Stimulated activated CD4-positive, alpha-beta T cell treated with anti-CD3 and anti-CD28 coated beads, Interleukin-12 subunit alpha, Interleukin-12 subunit beta, amount 100 ng/mL, for 48 hours (primary cell): ENCODE measurements at regions not wholly inside any gene's neighbourhood (a gene's known extent, or its start where the extent isn't known, plus 50 kb on each side); places are given as distances from the start of the nearest gene placed in this dataset.

Experiments
- DNase-seq, 3 donors: peaks; one replicate each; pipeline ENCODE4 v3.0.0-alpha.2; 2020; ENCODE audit warnings: low read depth in 2 of 3, low spot score in 1 of 3

DNA sequence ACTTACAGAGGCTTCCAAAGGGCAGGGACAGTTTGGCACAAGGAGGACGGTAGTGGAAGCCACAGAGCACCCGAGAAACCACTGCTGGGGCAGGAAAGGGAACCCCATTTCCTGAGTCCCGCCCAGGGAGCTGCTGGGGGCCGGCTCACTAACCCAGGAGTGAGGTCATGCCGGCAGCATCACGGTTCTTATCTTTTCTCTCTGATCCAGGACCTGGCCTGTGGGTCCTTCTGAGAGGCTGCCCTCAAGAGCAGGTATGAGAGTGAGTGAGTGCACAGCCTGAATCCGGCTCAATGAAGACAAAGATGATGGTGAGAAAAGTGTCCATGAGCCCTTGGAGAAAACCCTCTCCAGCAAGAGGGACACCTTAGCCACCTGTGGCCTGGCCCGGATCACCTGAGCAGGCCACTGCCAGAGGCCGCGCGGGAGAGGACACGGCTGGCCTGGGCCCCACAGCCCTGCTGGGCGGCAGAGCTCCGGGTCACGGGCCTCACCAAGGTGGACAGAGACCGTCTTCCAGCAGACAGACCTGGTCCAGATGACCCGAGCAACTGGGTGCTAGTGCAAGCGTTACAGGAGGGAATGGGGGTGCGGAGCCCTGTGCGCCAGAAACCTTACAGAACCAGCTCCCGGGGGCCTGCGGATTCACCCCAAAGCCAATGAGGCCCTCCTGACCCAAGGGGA, 94.9 kb downstream of the RIPK4 start:
- DNase-seq = no peak

DNA sequence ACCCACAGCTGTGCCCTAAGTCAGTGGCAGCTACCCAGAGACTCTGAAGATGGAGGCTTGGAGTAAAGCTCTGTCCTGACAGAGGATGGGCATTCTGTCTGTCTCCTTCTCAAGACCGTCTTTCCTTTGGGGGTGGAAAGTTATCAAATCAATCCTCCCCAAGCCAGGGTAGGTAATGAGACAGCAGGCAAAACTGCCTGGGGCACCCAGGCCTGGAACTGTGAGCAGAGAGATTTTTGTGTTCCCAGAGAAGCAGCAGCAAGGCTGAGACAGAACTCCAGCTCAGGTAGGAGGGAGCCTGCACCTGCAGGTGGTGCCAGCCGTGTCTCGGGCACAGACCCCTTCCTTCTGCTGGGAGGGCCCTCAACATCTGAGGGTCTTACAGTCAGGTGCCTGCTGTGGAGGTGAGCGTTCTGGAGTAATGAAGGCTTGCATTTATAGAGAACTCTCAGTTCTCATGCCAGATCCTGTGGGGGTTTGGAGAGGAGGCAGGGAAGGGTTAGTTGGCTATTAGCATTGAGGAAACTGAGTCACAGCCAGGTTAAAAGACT, 95.6 kb downstream of the RIPK4 start:
- DNase-seq = no peak

DNA sequence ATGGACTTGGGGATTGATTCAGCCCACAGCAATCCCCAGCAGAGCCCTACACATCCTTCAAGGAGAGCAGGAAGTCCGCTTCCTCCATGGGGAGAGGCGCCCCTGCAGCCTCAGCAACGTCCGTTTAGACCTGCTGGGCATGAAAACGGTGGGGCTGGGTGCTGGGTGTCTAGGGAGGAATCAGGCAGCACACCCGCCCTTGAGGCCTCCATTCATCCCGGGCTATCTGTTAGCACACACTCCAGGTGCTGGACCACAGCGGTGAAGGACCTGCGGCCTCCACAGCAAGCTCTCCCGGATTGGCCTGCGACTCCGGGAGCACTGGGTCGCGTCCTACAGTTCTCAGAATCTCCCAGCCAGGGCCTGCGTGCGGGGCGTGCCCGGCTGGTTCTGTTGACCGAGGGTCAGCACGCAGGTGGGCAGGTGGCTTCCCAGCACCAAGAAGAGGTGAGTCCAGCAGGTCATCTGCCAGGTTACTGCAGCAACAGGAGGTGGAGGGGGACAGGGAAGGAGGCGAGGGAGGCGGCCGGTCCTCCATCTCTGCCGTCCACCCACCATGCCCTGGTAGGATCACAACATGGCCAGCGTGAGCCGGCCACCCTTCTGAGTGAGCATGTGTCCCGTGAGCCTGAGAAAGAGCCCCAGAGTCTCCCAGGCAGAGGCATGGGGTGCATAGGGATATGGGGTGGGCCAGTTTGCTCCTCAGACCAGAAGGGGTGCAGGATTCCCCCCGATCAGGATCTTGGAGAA, 96.6 kb downstream of the RIPK4 start:
- no peak for DNase-seq

DNA sequence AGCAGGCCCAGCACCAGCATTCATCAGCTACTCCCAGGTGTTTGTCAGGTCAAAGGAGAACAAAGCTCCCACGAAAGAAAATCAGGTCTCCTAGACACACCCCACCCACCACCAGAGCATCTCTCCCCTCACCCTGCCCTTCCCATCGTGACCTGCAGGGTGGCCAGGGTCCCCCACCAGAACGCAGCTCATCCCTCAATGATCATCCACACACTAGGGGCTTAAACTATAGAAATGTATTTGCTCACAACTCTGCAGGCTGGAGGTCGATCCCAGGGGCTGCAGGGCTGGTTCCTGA, 97.4 kb downstream of the RIPK4 start:
- no peak for DNase-seq

DNA sequence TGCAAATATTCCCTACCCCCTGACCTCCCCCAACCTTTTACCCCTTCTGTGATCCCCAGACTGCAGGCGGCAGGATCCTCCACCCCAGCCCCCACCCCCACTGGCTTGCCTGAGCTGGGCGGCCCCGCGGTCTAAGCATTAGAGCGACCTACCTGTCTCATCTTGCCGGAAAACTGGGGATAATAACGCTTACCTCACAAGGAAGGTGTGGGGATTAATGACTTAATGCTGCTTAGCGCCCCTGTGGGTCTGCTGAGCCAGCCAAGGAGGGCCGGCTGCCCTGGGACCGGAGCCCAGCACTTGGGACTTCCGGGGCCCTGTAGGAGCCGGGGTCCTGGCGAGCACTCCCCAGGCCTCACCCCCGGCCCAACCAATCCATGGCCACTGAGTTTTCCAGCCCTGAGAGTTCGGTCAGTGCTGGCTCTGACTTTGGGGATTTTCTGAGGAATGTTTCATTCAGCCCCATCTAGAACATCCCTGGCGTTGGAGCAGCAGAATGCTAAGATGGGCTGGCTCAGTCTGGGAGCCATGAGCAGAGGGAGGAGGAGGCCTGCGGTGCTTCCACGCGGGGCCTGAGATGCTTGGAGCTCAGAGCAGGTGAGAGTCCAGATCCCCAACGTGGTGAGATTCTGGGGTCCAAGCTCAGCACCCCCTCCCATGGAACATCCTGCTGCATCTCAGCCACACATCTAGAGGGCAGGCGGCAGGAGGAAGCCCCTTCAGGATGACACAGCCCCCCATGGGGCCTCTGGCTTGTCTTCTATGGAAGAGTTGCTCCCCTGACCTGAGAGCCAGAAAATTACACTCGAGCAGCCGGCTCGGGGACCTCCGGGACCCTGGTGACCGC, 97.9 kb downstream of the RIPK4 start:
- no peak for DNase-seq

DNA sequence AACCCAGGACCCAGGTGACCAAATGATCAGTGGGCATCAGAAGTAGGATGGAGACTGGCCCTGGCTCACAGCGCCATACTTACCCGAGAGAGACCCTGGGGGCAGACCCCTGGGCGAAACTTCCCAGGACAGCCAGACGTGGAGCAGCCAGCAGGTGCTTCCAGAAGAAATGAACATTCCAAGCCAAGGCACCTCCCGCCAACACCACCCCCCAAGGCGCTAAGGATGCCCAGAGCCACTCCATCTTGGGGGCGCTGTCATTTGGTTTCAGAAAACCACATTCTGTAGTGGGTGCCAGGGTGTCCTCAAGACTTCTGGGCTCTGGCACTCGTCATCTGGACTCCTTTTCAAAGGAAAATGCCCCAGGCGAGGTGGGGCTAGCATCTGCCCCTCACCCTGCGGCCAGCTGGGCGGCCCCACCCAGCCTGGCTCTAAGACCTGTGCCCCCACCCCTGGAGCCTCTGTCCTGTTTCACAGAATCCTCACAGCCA, 98.8 kb downstream of the RIPK4 start:
- DNase-seq = no peak

DNA sequence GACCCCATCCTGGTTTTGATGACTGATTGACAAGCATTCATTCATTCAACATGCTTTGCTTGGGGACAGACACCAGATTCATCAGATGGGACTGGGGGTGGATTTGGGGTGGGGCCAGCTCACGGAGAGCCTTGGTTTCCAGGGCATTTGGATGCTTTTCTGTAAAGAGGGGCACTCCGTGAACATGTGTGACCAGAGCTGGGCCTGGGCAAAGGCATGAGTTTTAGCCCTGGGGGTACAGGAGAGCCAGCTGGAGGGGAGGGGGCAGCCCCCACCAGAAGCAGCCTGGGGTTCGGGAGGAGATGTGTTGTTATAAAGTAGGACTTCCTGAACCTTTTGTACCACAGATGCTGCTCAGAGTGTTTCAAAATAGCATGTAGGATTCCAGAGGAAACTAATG, 99.7 kb downstream of the RIPK4 start:
- DNase-seq = no peak

DNA sequence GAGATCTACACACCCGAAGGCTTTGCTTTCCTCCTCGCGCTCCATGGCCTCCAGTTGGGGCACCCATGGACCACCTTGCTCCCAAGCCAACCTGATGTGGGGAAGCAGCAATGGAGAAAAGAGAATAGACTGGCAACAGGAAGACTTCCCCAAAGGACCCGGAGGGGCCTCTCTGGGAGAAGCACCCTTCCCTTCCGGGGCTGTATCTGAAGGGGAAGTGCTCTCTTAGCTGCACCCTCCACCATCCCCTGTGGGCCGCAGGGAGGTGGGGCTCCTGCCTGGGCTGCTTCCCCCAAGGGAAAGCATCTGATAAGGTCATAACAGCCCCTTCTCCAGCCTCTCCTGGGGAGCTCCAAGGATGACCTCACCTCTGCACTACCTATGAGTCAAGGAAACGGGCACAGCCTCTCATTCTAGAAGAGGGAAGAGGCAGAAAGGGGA, 100.2 kb downstream of the RIPK4 start:
- no peak for DNase-seq

DNA sequence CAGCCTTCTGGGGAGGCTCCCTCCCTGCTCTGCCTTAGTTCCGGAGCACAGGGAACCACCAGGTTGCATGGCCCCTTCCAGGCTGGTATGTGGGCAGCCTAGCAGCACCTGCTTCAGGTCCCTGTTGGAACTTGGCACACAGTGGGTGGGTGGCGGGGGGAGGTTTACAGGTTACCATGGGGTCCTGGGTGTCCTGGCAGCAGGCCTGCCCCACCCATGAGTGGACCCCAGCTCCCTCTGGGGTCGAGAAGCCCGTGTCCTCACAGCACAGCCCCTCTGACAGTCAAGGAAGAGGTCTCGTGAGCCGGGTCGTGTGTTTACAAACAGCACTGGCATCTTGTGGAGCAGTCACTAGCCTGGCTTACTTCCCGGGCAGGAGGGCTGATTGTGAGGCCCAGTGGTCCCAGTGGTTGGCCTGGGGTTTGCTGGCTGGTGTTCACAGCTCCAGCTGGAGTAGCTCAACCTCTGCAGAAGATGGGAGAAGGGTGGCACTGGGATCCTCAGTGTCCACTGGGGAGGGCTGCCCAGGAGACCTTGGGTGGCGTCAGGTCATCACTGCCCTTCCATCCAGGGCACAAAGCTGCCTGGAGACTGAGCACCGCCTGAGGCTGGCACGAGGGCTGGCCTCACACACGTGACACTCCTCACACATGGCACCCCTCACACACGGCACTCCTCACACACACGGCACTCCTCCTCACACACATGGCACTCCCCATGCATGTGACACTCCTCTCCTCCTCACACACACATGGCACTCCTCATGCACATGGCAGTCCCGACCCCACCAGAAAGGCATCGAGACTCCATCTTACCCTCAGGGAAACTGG, 100.9 kb downstream of the RIPK4 start:
- DNase-seq = no peak

DNA sequence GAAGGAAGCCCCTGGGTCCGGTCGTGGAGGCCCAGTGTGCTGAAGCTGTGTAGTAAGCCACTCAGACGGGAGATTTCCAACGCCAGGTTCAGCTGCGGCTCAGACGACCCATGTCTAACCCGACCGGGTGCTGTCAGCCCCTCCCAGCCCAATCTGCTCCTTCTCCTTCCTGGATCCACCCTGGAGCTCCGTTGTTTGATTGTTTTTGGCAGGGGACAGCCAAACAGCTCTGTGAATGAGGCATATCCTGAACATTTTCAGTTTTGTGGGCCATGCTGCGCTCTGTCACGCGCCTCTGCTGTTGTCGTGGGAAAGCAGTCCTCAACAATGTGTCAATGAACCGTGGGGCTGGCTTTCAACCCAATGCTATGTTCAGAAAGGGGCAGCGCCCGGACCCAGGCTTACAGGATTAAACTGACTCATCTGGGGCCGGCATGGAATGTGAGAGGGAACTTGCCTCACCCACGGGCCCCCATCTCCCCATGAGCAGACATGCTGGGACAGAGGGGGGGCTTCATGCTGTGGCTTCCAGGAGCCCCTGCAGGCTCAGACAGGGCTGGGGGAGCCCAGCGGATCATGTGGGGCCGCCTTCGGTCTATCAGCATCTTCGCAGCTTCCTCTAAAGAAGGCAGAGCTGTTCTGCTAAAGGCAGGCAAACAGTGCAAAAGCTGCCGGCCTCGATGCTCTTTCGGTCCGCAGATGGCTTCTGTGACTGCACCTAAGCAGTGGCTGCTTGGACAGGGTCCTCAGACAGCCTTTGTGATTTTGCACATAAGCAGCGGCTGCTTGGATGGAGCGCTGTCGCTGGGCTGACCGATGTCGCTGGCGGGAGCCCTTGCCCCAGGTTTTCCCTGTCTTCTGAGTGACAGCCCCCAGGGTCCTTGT, 101.7 kb downstream of the RIPK4 start:
- no peak for DNase-seq

DNA sequence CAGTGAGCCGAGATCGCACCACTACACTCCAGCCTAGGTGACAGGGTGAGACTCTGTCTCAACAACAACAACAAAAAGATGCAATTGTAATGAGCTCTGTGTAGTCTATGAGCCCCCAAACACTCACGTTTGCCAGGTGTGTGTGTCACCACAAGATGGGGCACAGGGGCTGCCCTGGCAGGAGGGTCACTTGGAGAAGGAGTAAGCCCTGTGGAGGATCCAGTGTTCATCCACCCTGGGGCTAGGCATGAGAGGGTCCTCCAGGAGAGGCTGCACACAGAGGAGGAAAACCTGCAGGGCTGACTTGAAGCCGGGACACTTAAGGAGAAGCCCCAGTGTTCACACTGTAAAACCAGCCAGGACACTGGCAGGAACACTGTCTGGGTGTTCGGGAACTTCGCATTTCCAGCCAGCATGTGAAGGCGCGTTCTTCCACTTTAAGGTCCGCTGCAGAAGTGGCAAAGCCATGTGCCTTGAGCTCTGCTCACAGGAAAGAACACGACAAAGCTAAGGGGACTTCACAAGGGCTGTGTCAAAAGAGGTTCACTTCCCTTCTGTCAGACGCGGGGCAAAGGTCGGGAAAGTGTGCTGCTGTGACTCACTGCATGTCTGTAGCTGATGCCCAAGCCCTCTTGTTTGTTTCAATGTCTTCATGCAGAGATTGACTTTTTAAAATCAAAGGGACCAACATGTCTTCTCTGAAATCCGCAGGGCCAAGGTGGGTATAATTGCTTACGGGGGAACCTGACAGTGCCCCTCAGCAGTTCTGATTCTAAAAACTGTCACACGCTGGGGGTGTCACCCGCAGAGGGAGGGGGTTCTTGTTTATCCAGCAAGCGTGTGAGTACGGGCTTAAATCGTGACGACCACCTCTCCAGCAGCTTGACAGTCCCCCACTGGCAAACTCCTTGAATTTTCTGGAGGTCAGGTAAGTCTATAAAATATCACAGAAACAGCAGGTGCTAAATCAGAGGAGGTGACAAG, 102.8 kb downstream of the RIPK4 start:
- DNase-seq = no peak

DNA sequence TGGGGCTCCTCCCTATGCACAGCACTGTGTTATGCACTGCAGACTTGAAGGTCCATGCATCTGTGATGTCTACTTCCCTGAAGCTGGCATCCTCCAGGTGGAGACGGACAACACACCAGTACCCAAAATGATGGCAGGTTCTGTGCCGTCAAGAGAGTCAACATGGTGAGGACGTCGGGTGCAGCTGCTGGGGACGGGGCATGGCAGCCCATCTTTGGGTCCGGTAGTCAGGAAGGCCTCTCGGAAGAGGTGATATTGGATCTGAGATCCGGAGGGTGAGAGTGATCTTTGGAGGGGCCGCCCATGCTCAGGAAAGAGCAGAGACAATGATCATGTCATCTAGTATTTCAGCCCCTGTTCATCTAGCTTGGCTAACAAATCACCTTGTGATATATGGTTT, 104.1 kb downstream of the RIPK4 start:
- no peak for DNase-seq

DNA sequence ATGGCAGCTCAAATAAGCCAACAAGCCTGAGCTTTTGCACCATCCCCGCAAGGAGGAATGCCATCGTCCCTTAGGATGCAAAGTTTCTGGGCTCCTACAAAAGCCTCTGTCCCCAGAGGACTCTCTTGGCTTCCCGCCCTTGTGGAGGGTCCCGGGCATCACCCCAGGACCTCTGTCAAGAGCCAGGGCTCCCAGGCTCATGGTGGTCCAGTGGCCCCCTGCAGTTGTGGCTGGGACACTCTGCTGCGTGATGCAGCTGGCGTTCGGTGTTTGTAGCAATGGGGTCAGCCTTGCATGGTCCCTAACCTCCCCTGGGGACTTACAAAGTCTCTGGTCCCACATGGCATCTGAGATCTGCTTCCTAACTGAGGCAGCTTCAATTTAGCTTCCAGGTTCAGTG, 104.7 kb downstream of the RIPK4 start:
- DNase-seq = no peak

DNA sequence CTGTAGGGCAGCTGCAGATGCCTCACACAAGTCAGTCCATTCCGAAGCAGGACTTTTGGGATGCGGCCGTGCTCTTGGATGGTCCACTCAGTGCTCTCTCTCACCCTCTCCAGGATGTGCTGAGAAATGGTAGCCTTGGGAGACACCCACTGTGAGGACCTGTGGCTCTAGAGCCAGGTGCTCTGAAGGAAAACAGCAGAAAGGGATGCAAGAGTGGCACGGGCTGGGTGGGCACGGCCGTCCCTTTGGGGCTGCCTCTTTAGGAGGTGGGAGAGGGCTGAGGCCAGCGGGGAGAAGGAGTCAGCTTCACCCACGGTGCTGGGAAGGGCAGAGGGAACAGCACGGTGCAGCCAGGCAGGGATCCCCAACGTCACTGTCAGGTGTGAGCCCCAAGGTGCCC, 106.1 kb downstream of the RIPK4 start:
- DNase-seq = no peak

DNA sequence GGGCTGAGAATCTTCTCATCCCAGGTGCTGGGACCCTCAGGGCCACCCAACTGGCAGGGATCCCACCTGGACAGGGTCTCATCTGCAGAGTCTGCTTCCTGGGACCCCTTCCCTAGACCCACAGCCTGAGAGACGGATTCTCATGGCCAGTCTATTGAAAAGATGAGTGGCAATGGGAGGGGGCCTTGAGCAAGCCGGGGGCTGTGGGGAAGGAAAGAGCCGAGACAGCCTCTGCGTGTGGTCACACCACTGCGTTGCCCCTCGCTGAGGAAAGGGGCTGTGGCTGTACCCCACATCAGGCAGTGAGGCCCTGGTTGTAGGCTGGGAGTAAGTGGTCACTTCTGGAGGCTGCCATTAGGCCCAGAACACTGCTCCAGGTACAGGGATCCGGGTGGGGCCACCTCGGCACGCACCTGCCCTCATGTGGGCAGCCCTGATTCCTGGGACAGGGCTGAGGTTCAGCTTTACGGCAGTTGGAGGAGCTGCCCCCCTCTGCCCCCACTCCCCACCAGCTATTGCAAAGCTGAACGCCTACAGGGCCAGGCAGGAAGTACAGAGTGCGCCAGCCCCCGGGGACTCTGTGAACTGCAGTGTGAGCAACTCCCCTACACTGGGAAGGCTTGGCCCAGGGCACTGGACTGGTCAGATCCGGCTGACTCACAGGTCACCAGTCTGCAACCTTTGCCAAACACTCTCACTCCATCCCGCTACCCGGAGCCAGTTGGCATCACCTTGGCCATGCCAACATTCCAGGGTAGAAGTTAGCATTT, 106.9 kb downstream of the RIPK4 start:
- DNase-seq = no peak

DNA sequence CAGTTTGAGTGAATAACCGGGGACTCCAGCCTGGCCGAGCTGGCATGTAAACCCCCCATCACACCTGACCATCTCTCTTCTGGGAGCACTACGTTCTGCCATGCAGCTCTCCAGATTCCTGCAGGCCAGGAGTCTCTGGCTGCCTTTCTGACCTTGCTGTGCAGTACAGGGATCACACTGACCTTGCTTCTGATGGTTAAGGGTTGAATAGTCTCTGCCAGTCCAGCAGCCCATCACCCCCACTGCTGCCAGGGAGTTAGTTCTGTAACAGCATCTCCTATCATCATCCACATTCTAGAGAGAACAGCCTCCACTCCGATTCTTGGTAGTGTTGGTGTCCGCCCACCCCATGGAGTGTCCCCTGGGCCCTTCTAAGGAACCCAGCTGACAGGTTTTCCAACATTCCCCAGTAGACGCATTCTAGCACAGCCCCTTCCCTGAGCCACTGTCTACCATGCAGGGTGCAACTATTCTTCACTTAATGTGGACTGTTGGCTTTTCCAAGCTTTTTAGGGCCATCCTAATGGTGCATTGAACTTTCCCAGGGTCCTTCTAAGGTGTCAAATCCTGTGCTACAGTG, 109.8 kb downstream of the RIPK4 start:
- no peak for DNase-seq

DNA sequence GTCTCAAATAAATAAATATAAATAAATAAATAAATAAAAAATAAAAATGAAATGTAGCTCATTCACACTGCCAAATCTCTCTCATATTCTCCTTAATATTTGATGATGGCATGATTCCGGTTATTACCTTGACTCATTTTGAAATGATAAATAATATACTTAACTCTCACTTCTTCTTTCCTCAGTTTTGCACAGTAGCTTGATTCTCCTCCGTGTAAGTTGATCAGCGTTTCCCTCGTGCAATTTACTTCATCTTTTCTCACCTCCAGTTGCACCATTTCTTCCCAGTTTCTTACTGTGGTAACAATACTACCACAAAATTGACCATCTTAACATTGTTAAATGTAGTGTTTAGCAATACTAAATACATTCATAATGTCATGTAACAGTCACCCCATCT, 111.6 kb downstream of the RIPK4 start:
- DNase-seq = no peak
